ENCODE measurements at regions not wholly inside any gene's neighbourhood (a gene's known extent, or its start where the extent isn't known, plus 50 kb on each side); places are given as distances from the start of the nearest gene placed in this dataset.
"Not testable (repeated sequence)": the region's sequence is repeated elsewhere in the genome, so short reads cannot be mapped to it uniquely, and the experiment has no call there.

- Histone ChIP-seq H3K27ac (no peak overlapping the region), H3K4me1 (replicated peaks) (no peaks in the 10 kb centered on the region), H3K36me3 (no peaks in the 10 kb centered on the region), H3K4me3 (no peak overlapping the region), H3K27me3 (replicated peaks; ENCODE audit: insufficient read depth) (no peaks in the 10 kb centered on the region), H3K9me3 (no peaks in the 10 kb centered on the region)
- TF ChIP-seq CTCF (IDR thresholded peaks at IDR 0.05): no peak
- no peak for TF ChIP-seq POLR2AphosphoS5 (IDR thresholded peaks at IDR 0.05)
- TF ChIP-seq POLR2A (IDR thresholded peaks at IDR 0.05): no peak
- no peak for DNase-seq (ENCODE audit: low spot score)
- intact Hi-C loops (cut with DNase I): no loop called here
Measured at GRCh38 chr3:165503346-165503745, 307.2 kb upstream of the SLITRK3 start.

- TF ChIP-seq POLR2A (IDR thresholded peaks at IDR 0.05) (no peak), CTCF (IDR thresholded peaks at IDR 0.05) (no peak), POLR2AphosphoS5 (IDR thresholded peaks at IDR 0.05) (no peak)
- no peak overlapping the region for H3K4me3 ChIP-seq
- H3K27me3 ChIP-seq (replicated peaks; ENCODE audit: insufficient read depth): no peaks in the 10 kb centered on the region
- no peaks in the 10 kb centered on the region for H3K4me1 ChIP-seq (replicated peaks)
- no peaks in the 10 kb centered on the region for H3K36me3 ChIP-seq
- intact Hi-C loops (cut with DNase I): no loop called here
- no peak for DNase-seq (ENCODE audit: low spot score)
- 74% methylated on average over 3 of the region's 3 CpGs for WGBS
- H3K27ac ChIP-seq: no peak overlapping the region
- no peaks in the 10 kb centered on the region for H3K9me3 ChIP-seq
Measured at GRCh38 chr3:165502707-165503106, 306.5 kb upstream of the SLITRK3 start.

- WGBS: 82% methylated on average over 4 of the region's 4 CpGs
- H3K4me3 ChIP-seq; DNase-seq (ENCODE audit: low spot score); H3K27me3 ChIP-seq (replicated peaks; ENCODE audit: insufficient read depth); intact Hi-C loops (cut with DNase I); H3K27ac ChIP-seq; H3K36me3 ChIP-seq; H3K9me3 ChIP-seq; H3K4me1 ChIP-seq (replicated peaks): not testable (repeated sequence)
Measured at GRCh38 chr3:165498742-165499141, 302.6 kb upstream of the SLITRK3 start.

GRCh38 chr3:165491487-165491886, 295.3 kb upstream of the SLITRK3 start:
- Histone ChIP-seq H3K4me3 (no peak overlapping the region), H3K36me3 (no peaks in the 10 kb centered on the region), H3K9me3 (no peaks in the 10 kb centered on the region), H3K27ac (no peak overlapping the region), H3K4me1 (replicated peaks) (no peaks in the 10 kb centered on the region), H3K27me3 (replicated peaks; ENCODE audit: insufficient read depth) (no peaks in the 10 kb centered on the region)
- no peak for DNase-seq (ENCODE audit: low spot score)
- intact Hi-C loops (cut with DNase I): no loop called here
- no peak for TF ChIP-seq CTCF (IDR thresholded peaks at IDR 0.05)
- TF ChIP-seq POLR2AphosphoS5 (IDR thresholded peaks at IDR 0.05): no peak
- no peak for TF ChIP-seq POLR2A (IDR thresholded peaks at IDR 0.05)
- WGBS: 81% methylated on average over 4 of the region's 4 CpGs

- no peak overlapping the region for H3K27ac ChIP-seq
- no peaks in the 10 kb centered on the region for H3K27me3 ChIP-seq (replicated peaks; ENCODE audit: insufficient read depth)
- intact Hi-C loops (cut with DNase I): no loop called here
- no peak overlapping the region for H3K4me3 ChIP-seq
- H3K4me1 ChIP-seq (replicated peaks): no peaks in the 10 kb centered on the region
- H3K9me3 ChIP-seq: no peaks in the 10 kb centered on the region
- TF ChIP-seq POLR2A (IDR thresholded peaks at IDR 0.05) (no peak), CTCF (IDR thresholded peaks at IDR 0.05) (no peak), POLR2AphosphoS5 (IDR thresholded peaks at IDR 0.05) (no peak)
- no peaks in the 10 kb centered on the region for H3K36me3 ChIP-seq
- 95% methylated on average over 4 of the region's 4 CpGs for whole genome bisulfite sequencing
- no peak for DNase-seq (ENCODE audit: low spot score)
Measured at GRCh38 chr3:165476399-165477060, 280.3 kb upstream of the SLITRK3 start.

All from prostate gland (tissue), 2 donors.